Smooth muscle cell (in vitro differentiated cells): ENCODE measurements at regions not wholly inside any gene's neighbourhood (a gene's known extent, or its start where the extent isn't known, plus 50 kb on each side); places are given as distances from the start of the nearest gene placed in this dataset.

ENCODE experiments used
- DNase-seq: peaks from one replicate; lab custom pipeline; 2025; ENCODE audit not compliant: unreplicated experiment; lab: John Stamatoyannopoulos, UW
- H2AFZ ChIP-seq: fragments of 200-600 bp; sonication (generic); 2 replicates; pipeline ENCODE4 v1.6.0; 2016; ENCODE audit warnings: antibody characterized with exemption, low read depth, mild to moderate bottlenecking
- H3F3A ChIP-seq: fragments of 200-600 bp; sonication (generic); 2 replicates; pipeline ENCODE4 v1.6.0; 2017; ENCODE audit warnings: antibody characterized with exemption, low read depth
- H3K27ac ChIP-seq: fragments of 200-600 bp; sonication (generic); 2 replicates; pipeline ENCODE4 v1.5.1; 2016; ENCODE audit warnings: low read depth, mild to moderate bottlenecking
- H3K27me3 ChIP-seq: fragments of 200-600 bp; sonication (generic); 2 replicates; pipeline ENCODE4 v1.6.1; 2016; ENCODE audit warnings: low read depth, mild to moderate bottlenecking
- H3K36me3 ChIP-seq: fragments of 200-600 bp; sonication (generic); 2 replicates; pipeline ENCODE4 v1.5.1; 2016; ENCODE audit warnings: low read depth
- H3K4me1 ChIP-seq: fragments of 200-600 bp; sonication (generic); 2 replicates; pipeline ENCODE4 v1.5.1; 2016; ENCODE audit warnings: low read depth
- H3K4me2 ChIP-seq: fragments of 200-600 bp; sonication (generic); 2 replicates; pipeline ENCODE4 v1.6.0; 2016; ENCODE audit warnings: mild to moderate bottlenecking
- H3K4me3 ChIP-seq: fragments of 200-600 bp; sonication (generic); 2 replicates; pipeline ENCODE4 v1.5.1; 2016; ENCODE audit warnings: mild to moderate bottlenecking
- H3K79me2 ChIP-seq: fragments of 200-600 bp; sonication (generic); 2 replicates; pipeline ENCODE4 v1.6.0; 2016; ENCODE audit warnings: low read depth, mild to moderate bottlenecking
- H3K9ac ChIP-seq: fragments of 200-600 bp; sonication (generic); 2 replicates; pipeline ENCODE4 v1.6.0; 2016; ENCODE audit warnings: low read depth
- H3K9me3 ChIP-seq: fragments of 200-600 bp; sonication (generic); replicated peaks from 2 replicates; pipeline ENCODE4 v1.5.1; 2016; ENCODE audit warnings: low read depth
- H4K20me1 ChIP-seq: fragments of 200-600 bp; sonication (generic); 2 replicates; pipeline ENCODE4 v1.6.0; 2016; ENCODE audit warnings: low read depth
- CTCF ChIP-seq: fragments of 200-600 bp; sonication (generic); IDR thresholded peaks from 2 replicates; pipeline ENCODE4 v1.5.1; 2017; ENCODE audit warnings: borderline replicate concordance, mild to moderate bottlenecking, antibody characterized with exemption; ENCODE audit not compliant: insufficient read depth, poor library complexity, severe bottlenecking
- WGBS: methylation state at CpG from one replicate; pipeline ENCODE4 v1.1.7; 2016; ENCODE audit warnings: low lambda C conversion rate; 5-methylcytosine and 5-hydroxymethylcytosine counted together

GRCh38 chr2:138212434-138212833, 248.2 kb downstream of the HNMT start:
- Histone ChIP-seq H3K27me3 (no peaks in the 10 kb centered on the region), H4K20me1 (no peaks in the 10 kb centered on the region), H3K4me2 (no peak overlapping the region), H3F3A (no peaks in the 10 kb centered on the region), H2AFZ (no peak overlapping the region), H3K36me3 (no peaks in the 10 kb centered on the region), H3K9me3 (no peaks in the 10 kb centered on the region), H3K4me1 (no peaks in the 10 kb centered on the region), H3K9ac (no peak overlapping the region), H3K27ac (no peak overlapping the region), H3K79me2 (no peaks in the 10 kb centered on the region), H3K4me3 (no peak overlapping the region)
- DNase-seq = no peak
- 95% methylated on average over 2 of the region's 2 CpGs for WGBS
- no peak for TF ChIP-seq CTCF

GRCh38 chr2:138213084-138213483, 248.8 kb downstream of the HNMT start:
- TF ChIP-seq CTCF = no peak
- H3K27ac ChIP-seq = no peak overlapping the region
- no peaks in the 10 kb centered on the region for H4K20me1 ChIP-seq
- H3K4me1 ChIP-seq = no peaks in the 10 kb centered on the region
- DNase-seq = no peak
- no peak overlapping the region for H3K9ac ChIP-seq
- H3K4me2 ChIP-seq = no peak overlapping the region
- no peaks in the 10 kb centered on the region for H3K9me3 ChIP-seq
- no peaks in the 10 kb centered on the region for H3F3A ChIP-seq
- no peaks in the 10 kb centered on the region for H3K79me2 ChIP-seq
- 94% methylated on average over 2 of the region's 2 CpGs for WGBS
- no peak overlapping the region for H3K4me3 ChIP-seq
- H2AFZ ChIP-seq = no peak overlapping the region
- no peaks in the 10 kb centered on the region for H3K27me3 ChIP-seq
- H3K36me3 ChIP-seq = no peaks in the 10 kb centered on the region

GRCh38 chr2:138213624-138214023, 249.4 kb downstream of the HNMT start:
- Histone ChIP-seq H3K9ac (no peak overlapping the region), H3K9me3 (no peaks in the 10 kb centered on the region), H3K27ac (no peak overlapping the region), H3K27me3 (no peaks in the 10 kb centered on the region), H3K4me3 (no peak overlapping the region), H3K4me1 (no peaks in the 10 kb centered on the region), H2AFZ (no peak overlapping the region), H3K4me2 (no peak overlapping the region), H3F3A (no peaks in the 10 kb centered on the region), H4K20me1 (no peaks in the 10 kb centered on the region), H3K36me3 (no peaks in the 10 kb centered on the region), H3K79me2 (no peaks in the 10 kb centered on the region)
- DNase-seq = no peak
- TF ChIP-seq CTCF = no peak

GRCh38 chr2:138215958-138216357, 251.7 kb downstream of the HNMT start:
- no peaks in the 10 kb centered on the region for H4K20me1 ChIP-seq
- H3K9me3 ChIP-seq = no peaks in the 10 kb centered on the region
- H3F3A ChIP-seq = no peaks in the 10 kb centered on the region
- H3K27ac ChIP-seq = no peak overlapping the region
- H3K27me3 ChIP-seq = no peaks in the 10 kb centered on the region
- no peak for DNase-seq
- H2AFZ ChIP-seq = no peak overlapping the region
- no peaks in the 10 kb centered on the region for H3K79me2 ChIP-seq
- no peak overlapping the region for H3K4me2 ChIP-seq
- no peaks in the 10 kb centered on the region for H3K4me1 ChIP-seq
- H3K9ac ChIP-seq = no peak overlapping the region
- TF ChIP-seq CTCF = no peak
- WGBS = 90% methylated on average over 1 of the region's 1 CpG
- no peak overlapping the region for H3K4me3 ChIP-seq
- no peaks in the 10 kb centered on the region for H3K36me3 ChIP-seq
